Activated CD8-positive, alpha-beta memory T cell treated with anti-CD3 and anti-CD28 coated beads, Interleukin-2, amount 10 ng/mL, durations not matched to agents 7 days and 5 days (primary cell): ENCODE measurements at regions not wholly inside any gene's neighbourhood (a gene's known extent, or its start where the extent isn't known, plus 50 kb on each side); places are given as distances from the start of the nearest gene placed in this dataset.

Experiments used
- ATAC-seq: fragments of 150-1000 bp; cut with Tn5 transposase; one replicate; pipeline ENCODE4 v1.10.0; 2021; ENCODE audit warnings: moderate library complexity
- CTCF ChIA-PET: fragments of 350-600 bp; sonication (Branson Sonifier 250); formaldehyde crosslinking; loops from one replicate; lab custom pipeline; 2021; ENCODE audit warnings: antibody characterized with exemption; lab: Charles Lee
- DNase-seq: peaks from one replicate; pipeline ENCODE4 v3.0.0-alpha.2; 2020
- H3K27ac Mint-ChIP-seq: one replicate; pipeline ENCODE4 v1.8.0; 2021; ENCODE audit warnings: mild to moderate bottlenecking, mixed read lengths
- H3K27me3 Mint-ChIP-seq: one replicate; pipeline ENCODE4 v1.8.0; 2021; ENCODE audit warnings: mixed read lengths
- H3K36me3 Mint-ChIP-seq: one replicate; pipeline ENCODE4 v1.8.0; 2021; ENCODE audit warnings: mild to moderate bottlenecking, mixed read lengths
- H3K4me1 Mint-ChIP-seq: one replicate; pipeline ENCODE4 v1.8.0; 2021; ENCODE audit warnings: mixed read lengths
- H3K4me3 Mint-ChIP-seq: one replicate; pipeline ENCODE4 v1.8.0; 2021; ENCODE audit warnings: mild to moderate bottlenecking, moderate library complexity, mixed read lengths
- H3K9me3 Mint-ChIP-seq: one replicate; pipeline ENCODE4 v1.8.0; 2022; ENCODE audit warnings: low read depth, mixed read lengths

- Mint-ChIP-seq H3K4me1 (peaks cover 3% of the 10 kb centered on the region), H3K27ac (no peak overlapping the region), H3K9me3 (no peaks in the 10 kb centered on the region), H3K27me3 (peaks cover 14% of the 10 kb centered on the region), H3K4me3 (no peak overlapping the region), H3K36me3 (no peaks in the 10 kb centered on the region)
- CTCF ChIA-PET = interaction anchor here (1.2 kb wide), 1 partner anchor 507 kb away, joined by 3 read pairs; no protein-coding TSS in a partner anchor
- ATAC-seq (no peak), DNase-seq (no peak)
Measured at GRCh38 chr15:95561463-95561862, 769.0 kb upstream of the NR2F2 start.

DNA sequence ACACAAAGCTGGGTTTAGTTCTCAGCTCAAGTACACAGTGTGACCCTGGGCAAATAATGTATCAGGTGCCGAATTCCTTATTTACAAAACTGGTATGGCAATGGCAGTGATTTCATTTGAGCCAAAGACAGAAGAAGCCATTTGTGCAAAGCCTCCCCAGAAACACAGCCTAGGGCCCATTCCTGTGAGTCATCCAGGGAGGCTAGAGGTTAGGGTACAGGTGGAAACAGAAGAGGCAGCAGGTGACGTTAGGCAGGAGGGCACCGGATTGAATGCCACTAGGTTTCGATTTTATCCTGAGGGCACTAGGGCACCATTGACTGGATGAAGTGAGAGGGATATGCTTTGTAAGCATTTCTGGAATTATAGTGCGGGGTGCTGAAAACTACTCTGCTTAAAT, 766.9 kb upstream of the NR2F2 start:
- H3K36me3 Mint-ChIP-seq = no peaks in the 10 kb centered on the region
- DNase-seq = no peak
- no peak overlapping the region for H3K27ac Mint-ChIP-seq
- CTCF ChIA-PET = no interaction called here
- no peak overlapping the region for H3K4me3 Mint-ChIP-seq
- H3K9me3 Mint-ChIP-seq = no peaks in the 10 kb centered on the region
- H3K27me3 Mint-ChIP-seq = peaks cover 6% of the 10 kb centered on the region
- H3K4me1 Mint-ChIP-seq = no peaks in the 10 kb centered on the region
- ATAC-seq = no peak

GRCh38 chr15:95565016-95565600, 765.4 kb upstream of the NR2F2 start:
- Mint-ChIP-seq H3K4me3 (no peak overlapping the region), H3K4me1 (no peaks in the 10 kb centered on the region), H3K27me3 (peaks cover 2% of the 10 kb centered on the region), H3K27ac (no peak overlapping the region), H3K36me3 (no peaks in the 10 kb centered on the region), H3K9me3 (no peaks in the 10 kb centered on the region)
- CTCF ChIA-PET = no interaction called here
- no peak for DNase-seq
- no peak for ATAC-seq

GRCh38 chr15:95565690-95566089, 764.8 kb upstream of the NR2F2 start:
- DNase-seq = no peak
- Mint-ChIP-seq H3K4me1 (no peaks in the 10 kb centered on the region), H3K27me3 (peaks cover 2% of the 10 kb centered on the region), H3K4me3 (no peak overlapping the region), H3K9me3 (no peaks in the 10 kb centered on the region), H3K27ac (no peak overlapping the region), H3K36me3 (no peaks in the 10 kb centered on the region)
- CTCF ChIA-PET = no interaction called here
- ATAC-seq = no peak

DNA sequence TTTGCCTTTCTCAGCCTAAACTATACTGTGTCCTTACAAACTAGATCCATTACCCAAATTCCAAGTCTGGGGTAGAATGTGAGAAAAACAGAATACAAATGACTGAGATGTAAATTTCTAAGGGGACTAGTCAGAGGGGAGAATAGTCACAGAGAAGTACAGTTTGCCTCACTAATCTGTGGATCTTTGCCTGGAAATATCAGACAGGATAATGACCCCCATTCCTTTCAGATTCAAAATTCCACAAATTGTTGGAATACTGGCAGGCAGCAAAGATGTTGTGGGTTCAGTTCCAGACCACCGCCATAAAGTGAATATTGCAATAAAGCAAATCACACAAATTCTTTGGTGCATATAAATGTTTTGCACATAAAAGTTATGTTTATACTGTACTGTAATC, 762.8 kb upstream of the NR2F2 start:
- Mint-ChIP-seq H3K36me3 (no peaks in the 10 kb centered on the region), H3K9me3 (no peaks in the 10 kb centered on the region), H3K4me1 (no peaks in the 10 kb centered on the region), H3K27ac (no peak overlapping the region), H3K27me3 (no peaks in the 10 kb centered on the region), H3K4me3 (no peak overlapping the region)
- ATAC-seq (no peak), DNase-seq (no peak)
- CTCF ChIA-PET = no interaction called here

DNA sequence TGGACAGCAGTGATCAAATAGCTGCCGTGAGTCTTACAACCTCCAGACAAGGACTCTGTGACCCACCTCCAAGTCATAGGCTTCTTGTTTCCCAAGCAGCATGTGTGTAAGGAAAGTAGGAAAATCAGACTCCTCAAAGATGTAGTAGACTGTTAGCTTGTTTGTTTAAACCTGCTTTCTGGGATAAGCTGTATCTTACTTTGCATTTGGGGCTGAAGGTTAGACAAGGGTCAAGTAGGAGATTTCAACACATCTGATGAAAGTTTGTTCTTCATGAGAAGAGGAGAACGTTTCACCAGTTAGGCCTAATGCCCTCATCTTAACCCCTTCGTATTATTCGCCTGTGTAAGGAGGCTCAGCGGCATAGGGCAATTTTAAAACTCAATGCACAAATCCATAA, 756.4 kb upstream of the NR2F2 start:
- DNase-seq (no peak), ATAC-seq (no peak)
- no peak overlapping the region for H3K27ac Mint-ChIP-seq
- no peaks in the 10 kb centered on the region for H3K9me3 Mint-ChIP-seq
- peaks cover 5% of the 10 kb centered on the region for H3K27me3 Mint-ChIP-seq
- no peaks in the 10 kb centered on the region for H3K36me3 Mint-ChIP-seq
- CTCF ChIA-PET = no interaction called here
- H3K4me1 Mint-ChIP-seq = no peaks in the 10 kb centered on the region
- H3K4me3 Mint-ChIP-seq = no peak overlapping the region

DNA sequence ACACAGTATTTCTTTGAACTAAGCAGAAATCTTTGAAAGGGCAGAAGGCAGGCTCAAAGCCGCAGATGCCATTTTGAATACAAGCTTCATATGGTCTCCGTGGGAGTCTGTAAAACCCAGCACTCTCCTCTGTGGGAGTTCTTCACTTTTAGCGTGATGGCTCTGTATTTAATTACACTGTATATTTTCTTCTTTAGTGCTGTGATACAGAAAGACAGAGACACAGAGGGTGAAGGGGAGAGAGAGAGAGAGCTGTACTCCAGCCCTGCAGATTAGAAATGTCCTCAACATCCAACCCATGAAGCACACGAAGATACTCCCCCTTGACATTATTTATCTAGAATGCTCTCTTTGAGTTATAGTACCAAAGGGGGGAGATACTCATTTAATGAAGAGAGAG, 752.6 kb upstream of the NR2F2 start:
- Mint-ChIP-seq H3K27me3 (peaks cover 8% of the 10 kb centered on the region), H3K27ac (no peak overlapping the region), H3K9me3 (no peaks in the 10 kb centered on the region), H3K4me3 (no peak overlapping the region), H3K36me3 (no peaks in the 10 kb centered on the region), H3K4me1 (no peaks in the 10 kb centered on the region)
- CTCF ChIA-PET = no interaction called here
- DNase-seq (no peak), ATAC-seq (no peak)

GRCh38 chr15:95580121-95580520, 750.4 kb upstream of the NR2F2 start:
- Mint-ChIP-seq H3K27ac (no peak overlapping the region), H3K4me1 (no peaks in the 10 kb centered on the region), H3K36me3 (no peaks in the 10 kb centered on the region), H3K4me3 (no peak overlapping the region), H3K27me3 (peaks cover 8% of the 10 kb centered on the region), H3K9me3 (no peaks in the 10 kb centered on the region)
- ATAC-seq (no peak), DNase-seq (no peak)
- CTCF ChIA-PET = no interaction called here

DNA sequence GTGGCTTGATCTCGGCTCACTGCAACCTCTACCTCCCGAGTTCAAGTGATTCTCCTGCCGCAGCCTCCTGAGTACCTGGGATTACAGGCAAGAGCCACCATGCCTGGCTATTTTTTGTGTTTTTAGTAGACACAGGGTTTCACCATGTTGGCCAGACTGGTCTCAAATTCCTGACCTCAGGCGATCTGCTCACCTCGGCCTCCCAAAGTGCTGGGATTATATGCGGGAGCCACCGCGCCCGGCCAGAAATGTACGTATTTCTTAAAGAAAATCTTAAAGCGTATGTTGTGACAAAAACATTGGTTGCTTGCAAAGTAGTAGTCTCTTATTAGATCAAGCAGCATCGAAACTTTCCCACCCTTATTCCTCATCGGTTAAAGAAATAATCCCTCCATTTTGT, 748.9 kb upstream of the NR2F2 start:
- Mint-ChIP-seq H3K27ac (no peak overlapping the region), H3K36me3 (no peaks in the 10 kb centered on the region)

GRCh38 chr15:95584088-95584487, 746.4 kb upstream of the NR2F2 start:
- no peaks in the 10 kb centered on the region for H3K36me3 Mint-ChIP-seq
- H3K4me1 Mint-ChIP-seq = no peaks in the 10 kb centered on the region
- no peak for ATAC-seq

More for the DNA sequence above, 748.9 kb upstream of the NR2F2 start:
- Mint-ChIP-seq H3K9me3 (no peaks in the 10 kb centered on the region), H3K4me1 (no peaks in the 10 kb centered on the region), H3K4me3 (no peak overlapping the region), H3K27me3 (peaks cover 8% of the 10 kb centered on the region)
- ATAC-seq (no peak), DNase-seq (no peak)
- CTCF ChIA-PET = no interaction called here

DNA sequence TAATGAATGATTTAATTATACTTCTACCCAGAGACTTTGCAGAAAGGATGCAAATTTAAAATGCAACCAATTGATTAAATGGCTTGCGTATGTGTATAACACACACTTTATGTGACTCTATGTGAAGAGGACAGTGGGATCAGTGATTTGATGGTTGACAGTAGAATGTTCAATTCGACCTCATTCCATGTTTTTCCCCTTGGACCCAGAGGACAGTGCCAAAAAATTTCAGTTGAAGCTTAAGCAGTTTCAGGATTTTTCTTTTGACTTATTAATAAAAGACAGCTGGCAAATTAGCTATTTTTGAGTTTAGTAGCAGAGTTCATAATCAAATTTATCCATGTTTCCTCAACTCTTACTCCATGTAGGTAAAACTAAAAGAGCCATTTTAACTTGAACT, 742.4 kb upstream of the NR2F2 start:
- H3K27ac Mint-ChIP-seq = no peak overlapping the region
- DNase-seq = no peak
- CTCF ChIA-PET = no interaction called here
- ATAC-seq = no peak
- H3K4me1 Mint-ChIP-seq = no peaks in the 10 kb centered on the region
- no peaks in the 10 kb centered on the region for H3K36me3 Mint-ChIP-seq
- no peaks in the 10 kb centered on the region for H3K9me3 Mint-ChIP-seq
- H3K27me3 Mint-ChIP-seq = no peaks in the 10 kb centered on the region
- no peak overlapping the region for H3K4me3 Mint-ChIP-seq

More at GRCh38 chr15:95584088-95584487, 746.4 kb upstream of the NR2F2 start:
- Mint-ChIP-seq H3K4me3 (no peak overlapping the region), H3K27ac (no peak overlapping the region), H3K27me3 (peaks cover 3% of the 10 kb centered on the region), H3K9me3 (no peaks in the 10 kb centered on the region)
- DNase-seq = no peak
- CTCF ChIA-PET = no interaction called here

DNA sequence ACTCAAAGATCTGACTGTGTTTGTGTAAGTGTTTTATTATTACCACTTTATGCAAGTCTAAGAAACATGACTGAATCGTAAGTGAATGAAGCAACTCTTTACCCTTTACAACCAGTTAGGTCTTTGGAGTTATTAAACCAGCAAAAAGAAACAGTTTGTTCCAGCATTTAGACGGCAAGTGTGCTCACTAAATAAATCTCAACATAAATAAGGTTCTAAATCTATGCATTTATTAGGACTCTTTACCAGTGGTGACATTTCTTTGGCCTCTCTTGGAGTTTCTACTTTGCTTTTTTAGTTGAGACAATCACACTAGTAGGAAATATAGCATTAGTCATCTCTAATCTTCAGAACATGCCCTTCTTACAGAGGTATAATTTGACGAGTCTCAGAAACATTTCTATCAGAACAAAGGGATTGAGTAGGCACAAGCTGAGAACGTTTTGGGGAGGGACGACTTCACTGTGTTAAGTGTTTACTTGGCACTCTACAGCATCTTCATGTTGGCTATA, 739.9 kb upstream of the NR2F2 start:
- Mint-ChIP-seq H3K27ac (no peak overlapping the region), H3K9me3 (no peaks in the 10 kb centered on the region), H3K36me3 (no peaks in the 10 kb centered on the region), H3K4me1 (no peaks in the 10 kb centered on the region), H3K4me3 (no peak overlapping the region), H3K27me3 (peaks cover 3% of the 10 kb centered on the region)
- CTCF ChIA-PET = no interaction called here
- ATAC-seq (no peak), DNase-seq (no peak)

DNA sequence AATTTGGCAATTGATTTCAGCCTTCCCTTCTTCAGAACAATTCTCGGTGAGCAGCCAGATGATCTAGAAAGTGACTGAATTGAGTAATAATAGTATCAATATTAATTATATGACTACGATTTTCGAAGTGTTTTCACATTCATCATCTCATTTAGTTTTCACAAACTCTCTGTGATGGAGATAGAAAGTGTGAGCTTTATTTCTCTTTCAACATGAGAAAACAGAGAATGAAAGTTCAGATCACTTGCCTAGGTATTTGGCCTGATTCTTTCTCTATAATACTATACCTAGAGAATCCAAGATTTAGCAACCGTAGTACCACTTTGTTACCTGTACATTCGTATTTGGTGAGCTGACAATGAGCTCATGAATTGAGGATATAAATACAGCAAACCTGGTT, 739.2 kb upstream of the NR2F2 start:
- ATAC-seq = no peak
- H3K27ac Mint-ChIP-seq = no peak overlapping the region
- CTCF ChIA-PET = no interaction called here

DNA sequence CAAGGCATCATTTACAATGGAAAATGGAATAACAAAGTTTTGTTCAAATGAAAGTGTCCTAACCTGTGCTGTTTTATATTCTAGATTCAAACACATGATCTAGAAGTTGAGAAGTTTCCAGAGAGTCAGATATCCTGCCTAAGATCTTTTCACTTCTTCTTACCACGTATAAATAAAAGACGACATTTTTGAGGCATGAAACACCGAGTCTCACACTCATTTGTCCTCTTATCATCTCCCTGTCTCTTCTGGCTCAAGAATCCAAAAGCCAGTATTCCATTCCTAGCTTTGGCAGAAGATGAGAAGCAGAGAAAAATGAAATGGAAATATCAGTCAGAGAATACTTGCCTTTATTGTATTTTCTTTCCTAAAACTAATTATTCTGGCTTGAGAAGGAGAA, 738.6 kb upstream of the NR2F2 start:
- no peaks in the 10 kb centered on the region for H3K36me3 Mint-ChIP-seq
- no peaks in the 10 kb centered on the region for H3K9me3 Mint-ChIP-seq
- H3K4me1 Mint-ChIP-seq = no peaks in the 10 kb centered on the region
- H3K27me3 Mint-ChIP-seq = peaks cover 6% of the 10 kb centered on the region
- CTCF ChIA-PET = no interaction called here
- no peak overlapping the region for H3K4me3 Mint-ChIP-seq
- no peak for DNase-seq
- ATAC-seq = no peak
- no peak overlapping the region for H3K27ac Mint-ChIP-seq

More for the DNA sequence above, 739.2 kb upstream of the NR2F2 start:
- no peaks in the 10 kb centered on the region for H3K9me3 Mint-ChIP-seq
- no peak overlapping the region for H3K4me3 Mint-ChIP-seq
- no peaks in the 10 kb centered on the region for H3K4me1 Mint-ChIP-seq
- H3K27me3 Mint-ChIP-seq = peaks cover 6% of the 10 kb centered on the region
- no peaks in the 10 kb centered on the region for H3K36me3 Mint-ChIP-seq
- no peak for DNase-seq

- H3K4me3 Mint-ChIP-seq = no peak overlapping the region
- ATAC-seq (no peak), DNase-seq (no peak)
- no peaks in the 10 kb centered on the region for H3K36me3 Mint-ChIP-seq
- H3K27ac Mint-ChIP-seq = no peak overlapping the region
- CTCF ChIA-PET = no interaction called here
- H3K4me1 Mint-ChIP-seq = no peaks in the 10 kb centered on the region
- H3K9me3 Mint-ChIP-seq = no peaks in the 10 kb centered on the region
- H3K27me3 Mint-ChIP-seq = peaks cover 6% of the 10 kb centered on the region
Measured at GRCh38 chr15:95594496-95594895, 736.0 kb upstream of the NR2F2 start.
